Endometrium (tissue), 2 donors: ENCODE measurements at regions not wholly inside any gene's neighbourhood (a gene's known extent, or its start where the extent isn't known, plus 50 kb on each side); places are given as distances from the start of the nearest gene placed in this dataset.
A peak's percentile ranks its signal among the peaks of the same experiment; 100 is the strongest.
"Not testable (repeated sequence)": the region's sequence is repeated elsewhere in the genome, so short reads cannot be mapped to it uniquely, and the experiment has no call there.

Experiments used
- FAIRE-seq: peaks from 2 replicates; lab custom pipeline; 2012; peaks lifted over from hg19 to GRCh38; lab: Jason Lieb, UNC
- donor health status: control.
- donor health status: control.

DNA sequence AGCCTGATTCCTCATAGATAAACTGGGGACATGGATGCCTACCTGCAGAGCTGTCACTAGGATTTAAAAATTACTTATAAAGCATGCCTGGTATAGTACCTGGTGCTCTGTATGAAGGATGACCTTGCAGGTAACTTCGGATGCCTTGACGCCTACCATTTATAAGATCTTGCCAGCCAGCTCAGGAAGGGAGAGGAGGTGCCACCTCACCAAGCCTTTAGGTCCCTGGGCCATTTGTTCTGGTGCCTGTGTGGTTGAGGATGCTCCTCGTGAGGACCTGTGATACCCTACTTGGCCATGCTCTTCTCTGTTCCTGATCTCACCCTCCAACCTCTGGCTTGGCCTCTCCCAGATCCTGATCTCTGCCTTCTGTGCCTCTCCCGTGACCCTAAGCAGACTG lies 85.2 kb downstream of the FDX1 start:
- no peak for FAIRE-seq

DNA sequence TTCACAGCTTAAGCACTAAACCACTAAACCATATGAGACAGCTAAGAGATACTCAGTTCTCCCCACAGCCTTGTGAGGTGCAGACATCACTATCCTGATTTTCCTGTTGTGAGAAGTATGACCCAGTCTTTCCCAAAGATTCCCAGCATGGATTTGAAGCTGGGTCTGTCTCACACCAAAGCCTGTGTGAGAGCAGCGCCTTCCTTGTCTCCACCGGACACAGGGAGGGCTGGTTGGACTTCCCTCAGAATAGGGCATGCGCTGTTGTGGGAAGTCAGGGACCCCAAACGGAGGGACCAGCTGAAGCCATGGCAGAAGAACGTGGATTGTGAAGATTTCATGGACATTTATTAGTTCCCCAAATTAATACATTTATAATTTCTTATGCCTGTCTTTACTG lies 87.6 kb downstream of the FDX1 start:
- FAIRE-seq: not testable (repeated sequence)

- FAIRE-seq: peak; percentile 96
These were observed 89.2 kb downstream of the FDX1 start for GRCh38 chr11:110518809-110519514.

DNA sequence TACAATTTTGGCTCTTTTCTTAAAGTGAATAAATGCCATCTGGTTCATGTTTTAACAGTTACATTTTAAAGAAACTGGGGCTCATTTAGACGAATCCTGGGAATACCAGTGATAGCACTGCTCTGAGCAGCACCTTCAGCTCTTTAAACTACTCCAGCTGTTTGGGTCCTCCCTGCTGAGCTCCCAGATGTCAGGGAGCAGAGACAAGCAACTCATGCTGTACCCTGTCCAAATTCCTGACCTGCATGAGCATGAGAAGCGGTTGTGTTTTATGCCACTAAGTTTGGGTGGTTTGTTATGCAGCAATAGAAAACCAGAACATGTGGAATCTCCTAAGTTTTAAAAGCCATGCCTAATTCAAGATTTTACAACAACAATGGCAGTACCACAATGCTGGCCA lies 90.0 kb downstream of the FDX1 start:
- FAIRE-seq: no peak

GRCh38 chr11:110522471-110522870 lies 92.7 kb downstream of the FDX1 start:
- no peak for FAIRE-seq

DNA sequence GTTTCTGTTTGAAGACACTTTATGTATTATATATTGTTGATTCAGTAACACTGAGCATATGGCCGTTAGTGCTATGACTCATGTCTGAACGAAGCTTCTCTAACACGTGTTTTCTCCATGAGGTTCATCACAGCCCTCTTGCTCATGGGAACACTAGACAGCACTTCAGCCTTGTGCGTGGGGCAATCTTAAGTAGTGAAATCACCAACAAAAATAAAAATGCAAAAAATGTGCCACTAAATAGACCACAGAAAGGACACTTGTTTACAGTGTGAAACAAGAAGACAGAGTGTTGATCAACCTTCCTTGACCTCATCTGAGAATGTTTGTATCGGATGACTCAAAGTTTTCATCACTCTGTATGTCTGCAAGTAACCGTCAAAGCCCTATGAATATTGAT lies 94.5 kb downstream of the FDX1 start:
- no peak for FAIRE-seq

- no peak for FAIRE-seq
These were observed 96.1 kb downstream of the FDX1 start for GRCh38 chr11:110525883-110526282.

- FAIRE-seq: no peak
These were observed 96.6 kb downstream of the FDX1 start for GRCh38 chr11:110526323-110526722.
